Vagina (tissue), 2 donors: ENCODE measurements at regions not wholly inside any gene's neighbourhood (a gene's known extent, or its start where the extent isn't known, plus 50 kb on each side); places are given as distances from the start of the nearest gene placed in this dataset.

Source experiments
- POLR2A ChIP-seq, 2 donors: fragments of 450-650 bp; IDR thresholded peaks; one replicate each; pipeline ENCODE4 v1.6.1; 2017; ENCODE audit warnings: antibody characterized with exemption in 2 of 2, mild to moderate bottlenecking in 2 of 2, moderate library complexity in 2 of 2
- POLR2AphosphoS5 ChIP-seq, 2 donors: sonication (generic); formaldehyde crosslinking; IDR thresholded peaks; one replicate each; pipeline ENCODE4 v1.9.0; 2017; ENCODE audit warnings: antibody characterized with exemption in 2 of 2, mild to moderate bottlenecking in 2 of 2, low read depth in 1 of 2; ENCODE audit not compliant: insufficient read depth in 1 of 2
- TF ChIP-seq, protein P1 (sequence below), 3 experiments: fragments of 450-650 bp in 2 of 3; fragments of 200-600 bp in 1 of 3; sonication (generic) in 1 of 3; IDR thresholded peaks; one replicate each; pipeline ENCODE4 v1.5.1; 2017 to 2019; ENCODE audit warnings: antibody characterized with exemption in 3 of 3, mild to moderate bottlenecking in 2 of 3, moderate library complexity in 2 of 3

DNA sequence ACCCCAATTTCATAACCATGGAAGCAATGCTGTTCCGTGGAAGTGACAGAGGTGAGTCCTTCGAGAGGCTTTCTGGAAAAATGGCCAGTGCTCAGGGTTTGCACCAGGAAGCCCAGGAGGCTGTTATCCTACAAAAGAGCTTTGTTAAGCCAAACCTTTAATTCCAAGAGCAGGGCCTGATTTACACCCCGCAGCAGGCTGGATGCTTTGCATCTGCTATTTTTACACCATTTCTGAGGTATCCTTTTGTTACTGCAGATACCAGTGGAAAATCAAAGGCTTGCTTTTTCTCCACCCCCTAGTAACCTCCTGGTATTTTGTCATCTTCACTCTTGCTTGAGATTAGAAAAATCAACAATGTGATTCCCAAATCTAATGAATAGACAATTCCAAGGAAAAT, 380.6 kb downstream of the SOX11 start:
- TF ChIP-seq POLR2A (IDR thresholded peaks at IDR 0.05), result no peak
- TF ChIP-seq, protein P1, sequence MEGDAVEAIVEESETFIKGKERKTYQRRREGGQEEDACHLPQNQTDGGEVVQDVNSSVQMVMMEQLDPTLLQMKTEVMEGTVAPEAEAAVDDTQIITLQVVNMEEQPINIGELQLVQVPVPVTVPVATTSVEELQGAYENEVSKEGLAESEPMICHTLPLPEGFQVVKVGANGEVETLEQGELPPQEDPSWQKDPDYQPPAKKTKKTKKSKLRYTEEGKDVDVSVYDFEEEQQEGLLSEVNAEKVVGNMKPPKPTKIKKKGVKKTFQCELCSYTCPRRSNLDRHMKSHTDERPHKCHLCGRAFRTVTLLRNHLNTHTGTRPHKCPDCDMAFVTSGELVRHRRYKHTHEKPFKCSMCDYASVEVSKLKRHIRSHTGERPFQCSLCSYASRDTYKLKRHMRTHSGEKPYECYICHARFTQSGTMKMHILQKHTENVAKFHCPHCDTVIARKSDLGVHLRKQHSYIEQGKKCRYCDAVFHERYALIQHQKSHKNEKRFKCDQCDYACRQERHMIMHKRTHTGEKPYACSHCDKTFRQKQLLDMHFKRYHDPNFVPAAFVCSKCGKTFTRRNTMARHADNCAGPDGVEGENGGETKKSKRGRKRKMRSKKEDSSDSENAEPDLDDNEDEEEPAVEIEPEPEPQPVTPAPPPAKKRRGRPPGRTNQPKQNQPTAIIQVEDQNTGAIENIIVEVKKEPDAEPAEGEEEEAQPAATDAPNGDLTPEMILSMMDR (IDR thresholded peaks at IDR 0.05), result no peak
- no peak for TF ChIP-seq POLR2AphosphoS5 (IDR thresholded peaks at IDR 0.05; ENCODE audit: insufficient read depth in 1 of 2, low read depth in 1 of 2)
